ENCODE measurements at regions not wholly inside any gene's neighbourhood (a gene's known extent, or its start where the extent isn't known, plus 50 kb on each side); places are given as distances from the start of the nearest gene placed in this dataset.

DNA sequence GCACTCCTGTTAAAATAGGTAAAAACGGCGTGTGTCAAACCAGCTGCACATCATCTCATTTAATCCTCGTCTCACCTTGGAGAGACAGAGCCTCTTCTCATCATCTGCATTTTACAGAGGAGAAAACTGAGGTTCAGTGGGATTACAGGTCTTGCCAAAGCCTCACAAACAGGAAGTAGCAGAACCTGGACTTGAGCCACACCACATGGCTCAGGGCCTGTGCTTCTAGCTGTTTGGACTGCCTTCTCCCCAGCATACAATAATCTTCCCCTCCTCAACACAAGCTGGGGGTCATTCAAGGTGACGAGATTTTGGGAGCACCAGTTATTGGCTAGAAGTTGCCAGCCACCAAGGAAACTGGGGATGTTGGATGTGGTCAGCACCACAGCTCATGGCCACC lies 167.9 kb upstream of the ZC3H12A start:
- no peak for TF ChIP-seq CTCF (IDR thresholded peaks at IDR 0.05)
- DNase-seq: no peak
- Histone ChIP-seq H3K36me3 (ENCODE audit: insufficient read depth in 1 of 2, low read depth in 1 of 2) (no peaks in the 10 kb centered on the region), H3K9me3 (no peaks in the 10 kb centered on the region), H3K27me3 (ENCODE audit: insufficient read depth in 3 of 3, low read length in 2 of 3) (peaks cover 0 to 25% (median 2%) of the 10 kb centered on the region in 3 donors), H3K4me1 (no peaks in the 10 kb centered on the region), H3K4me3 (no peak overlapping the region), H3K27ac (no peak overlapping the region)
- intact Hi-C loops (cut with DNase I): no loop called here
- no peak for ATAC-seq
- 65 to 76% (median 65%) methylated on average over 4 of the region's 4 CpGs for WGBS, 3 donors

- Histone ChIP-seq H3K9me3 (no peaks in the 10 kb centered on the region), H3K27ac (no peak overlapping the region), H3K4me1 (no peaks in the 10 kb centered on the region), H3K4me3 (no peak overlapping the region), H3K36me3 (ENCODE audit: insufficient read depth in 1 of 2, low read depth in 1 of 2) (no peaks in the 10 kb centered on the region), H3K27me3 (ENCODE audit: insufficient read depth in 3 of 3, low read length in 2 of 3) (peaks cover 0 to 26% (median 2%) of the 10 kb centered on the region in 3 donors)
- ATAC-seq: no peak
- intact Hi-C loops (cut with DNase I): no loop called here
- no peak for DNase-seq
- whole genome bisulfite sequencing, 3 donors: 74 to 78% (median 78%) methylated on average over 11 of the region's 11 CpGs
- no peak for TF ChIP-seq CTCF (IDR thresholded peaks at IDR 0.05)
Measured at GRCh38 chr1:37306871-37307270, 167.5 kb upstream of the ZC3H12A start.

- WGBS, 3 donors: 60 to 68% (median 61%) methylated on average over 25 of the region's 25 CpGs
- no peak for ATAC-seq
- no peaks in the 10 kb centered on the region for H3K9me3 ChIP-seq
- DNase-seq: no peak
- intact Hi-C loops (cut with DNase I): no loop called here
- TF ChIP-seq CTCF (IDR thresholded peaks at IDR 0.05): no peak
- no peaks in the 10 kb centered on the region for H3K36me3 ChIP-seq (ENCODE audit: insufficient read depth in 1 of 2, low read depth in 1 of 2)
- no peak overlapping the region for H3K4me3 ChIP-seq
- no peak overlapping the region for H3K27ac ChIP-seq
- no peaks in the 10 kb centered on the region for H3K4me1 ChIP-seq
- peaks cover 0 to 29% (median 4%) of the 10 kb centered on the region in 3 donors for H3K27me3 ChIP-seq (ENCODE audit: insufficient read depth in 3 of 3, low read length in 2 of 3)
Measured at GRCh38 chr1:37308031-37308960, 166.1 kb upstream of the ZC3H12A start.

GRCh38 chr1:37309574-37309973 lies 164.8 kb upstream of the ZC3H12A start:
- Histone ChIP-seq H3K36me3 (ENCODE audit: insufficient read depth in 1 of 2, low read depth in 1 of 2) (no peaks in the 10 kb centered on the region), H3K4me1 (no peaks in the 10 kb centered on the region), H3K27me3 (ENCODE audit: insufficient read depth in 3 of 3, low read length in 2 of 3) (peaks cover 0 to 40% (median 6%) of the 10 kb centered on the region in 3 donors), H3K4me3 (no peak overlapping the region), H3K27ac (no peak overlapping the region), H3K9me3 (no peaks in the 10 kb centered on the region)
- ATAC-seq (no peak), DNase-seq (no peak)
- intact Hi-C loops (cut with DNase I): no loop called here
- no peak for TF ChIP-seq CTCF (IDR thresholded peaks at IDR 0.05)
- WGBS, 3 donors: 71 to 79% (median 77%) methylated on average over 3 of the region's 3 CpGs

Data from psoas muscle (tissue), 7 donors.